A673 (cell line): ENCODE measurements at regions not wholly inside any gene's neighbourhood (a gene's known extent, or its start where the extent isn't known, plus 50 kb on each side); places are given as distances from the start of the nearest gene placed in this dataset.

ENCODE experiments used
- CTCF ChIP-seq: fragments of 300-800, 200-600 bp; sonication (generic); conservative IDR thresholded peaks from 2 replicates; pipeline ENCODE4 v1.5.1; 2017; ENCODE audit warnings: low read depth, mild to moderate bottlenecking, antibody characterized with exemption, low read length, moderate library complexity, mixed read lengths
- EZH2 ChIP-seq: fragments of 200-600 bp; sonication (generic); IDR thresholded peaks from 2 replicates; pipeline ENCODE4 v1.6.1; 2017; ENCODE audit warnings: borderline replicate concordance, low read depth, mild to moderate bottlenecking, mixed read lengths, antibody characterized with exemption, low read length; ENCODE audit not compliant: poor library complexity, severe bottlenecking

- TF ChIP-seq CTCF: no peak
- no peak for TF ChIP-seq EZH2
Measured at GRCh38 chr5:61779743-61780142, 447.7 kb downstream of the ZSWIM6 start.
